PC-3 (cell line): ENCODE measurements at regions not wholly inside any gene's neighbourhood (a gene's known extent, or its start where the extent isn't known, plus 50 kb on each side); places are given as distances from the start of the nearest gene placed in this dataset.

ENCODE experiments used
- EZH2 ChIP-seq: fragments of 300-600 bp; sonication (generic); IDR thresholded peaks from one replicate; pipeline ENCODE4 v1.6.1; 2017; ENCODE audit warnings: antibody characterized with exemption, mild to moderate bottlenecking, low read length; ENCODE audit not compliant: unreplicated experiment
- EZH2phosphoT487 ChIP-seq: fragments of 300-600 bp; sonication (generic); IDR thresholded peaks from 2 replicates; pipeline ENCODE4 v1.6.1; 2018; ENCODE audit warnings: mild to moderate bottlenecking, antibody characterized with exemption, low read length, borderline replicate concordance
- TF ChIP-seq, protein P1 (sequence below): fragments of 300-600 bp; sonication (generic); conservative IDR thresholded peaks from 2 replicates; pipeline ENCODE4 v1.5.1; 2017; ENCODE audit warnings: antibody characterized with exemption, low read depth, mild to moderate bottlenecking, low read length

GRCh38 chr14:99095369-99095768, 176.6 kb downstream of the BCL11B start:
- TF ChIP-seq EZH2 (no peak), EZH2phosphoT487 (no peak)
- TF ChIP-seq, protein P1, sequence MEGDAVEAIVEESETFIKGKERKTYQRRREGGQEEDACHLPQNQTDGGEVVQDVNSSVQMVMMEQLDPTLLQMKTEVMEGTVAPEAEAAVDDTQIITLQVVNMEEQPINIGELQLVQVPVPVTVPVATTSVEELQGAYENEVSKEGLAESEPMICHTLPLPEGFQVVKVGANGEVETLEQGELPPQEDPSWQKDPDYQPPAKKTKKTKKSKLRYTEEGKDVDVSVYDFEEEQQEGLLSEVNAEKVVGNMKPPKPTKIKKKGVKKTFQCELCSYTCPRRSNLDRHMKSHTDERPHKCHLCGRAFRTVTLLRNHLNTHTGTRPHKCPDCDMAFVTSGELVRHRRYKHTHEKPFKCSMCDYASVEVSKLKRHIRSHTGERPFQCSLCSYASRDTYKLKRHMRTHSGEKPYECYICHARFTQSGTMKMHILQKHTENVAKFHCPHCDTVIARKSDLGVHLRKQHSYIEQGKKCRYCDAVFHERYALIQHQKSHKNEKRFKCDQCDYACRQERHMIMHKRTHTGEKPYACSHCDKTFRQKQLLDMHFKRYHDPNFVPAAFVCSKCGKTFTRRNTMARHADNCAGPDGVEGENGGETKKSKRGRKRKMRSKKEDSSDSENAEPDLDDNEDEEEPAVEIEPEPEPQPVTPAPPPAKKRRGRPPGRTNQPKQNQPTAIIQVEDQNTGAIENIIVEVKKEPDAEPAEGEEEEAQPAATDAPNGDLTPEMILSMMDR = no peak
